ENCODE measurements at regions not wholly inside any gene's neighbourhood (a gene's known extent, or its start where the extent isn't known, plus 50 kb on each side); places are given as distances from the start of the nearest gene placed in this dataset.

GRCh38 chr11:93904716-93905115 lies 54.3 kb upstream of the VSTM5 start:
- TF ChIP-seq CTCF (IDR thresholded peaks at IDR 0.05) (no peak), SMC3 (IDR thresholded peaks at IDR 0.05; ENCODE audit: low read depth, low read length) (no peak), RAD21 (IDR thresholded peaks at IDR 0.05; ENCODE audit: low read length) (no peak), CHD2 (IDR thresholded peaks at IDR 0.05; ENCODE audit: low read length, partially characterized antibody) (no peak)
